HG02852 (cell line): ENCODE measurements at regions not wholly inside any gene's neighbourhood (a gene's known extent, or its start where the extent isn't known, plus 50 kb on each side); places are given as distances from the start of the nearest gene placed in this dataset.

Experiments
- ATAC-seq: cut with Tn5 transposase; IDR thresholded peaks from one replicate; pipeline ENCODE4 v1.9.1; 2021; ENCODE audit warnings: mild to moderate bottlenecking, moderate library complexity; ENCODE audit not compliant: unreplicated experiment

DNA sequence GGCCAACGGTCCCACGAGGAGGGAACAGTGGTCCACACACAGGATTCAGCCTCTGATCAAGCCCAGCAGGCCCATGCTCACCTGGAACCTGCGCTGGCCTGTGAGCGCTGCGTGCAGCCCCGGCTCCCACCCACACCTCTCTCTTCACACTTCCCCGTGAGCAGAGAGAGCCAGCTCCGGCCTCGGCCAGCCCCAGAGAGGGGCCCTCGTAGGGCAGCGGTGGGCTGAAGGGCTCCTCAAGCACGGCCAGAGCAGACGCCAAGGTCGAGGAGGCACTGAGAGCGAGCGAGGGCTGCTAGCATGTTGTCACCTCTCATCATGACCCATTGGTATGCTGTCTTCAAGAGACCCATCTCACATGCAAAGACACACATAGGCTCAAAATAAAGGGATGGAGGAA lies 83.0 kb upstream of the FMR1 start:
- ATAC-seq: no peak

DNA sequence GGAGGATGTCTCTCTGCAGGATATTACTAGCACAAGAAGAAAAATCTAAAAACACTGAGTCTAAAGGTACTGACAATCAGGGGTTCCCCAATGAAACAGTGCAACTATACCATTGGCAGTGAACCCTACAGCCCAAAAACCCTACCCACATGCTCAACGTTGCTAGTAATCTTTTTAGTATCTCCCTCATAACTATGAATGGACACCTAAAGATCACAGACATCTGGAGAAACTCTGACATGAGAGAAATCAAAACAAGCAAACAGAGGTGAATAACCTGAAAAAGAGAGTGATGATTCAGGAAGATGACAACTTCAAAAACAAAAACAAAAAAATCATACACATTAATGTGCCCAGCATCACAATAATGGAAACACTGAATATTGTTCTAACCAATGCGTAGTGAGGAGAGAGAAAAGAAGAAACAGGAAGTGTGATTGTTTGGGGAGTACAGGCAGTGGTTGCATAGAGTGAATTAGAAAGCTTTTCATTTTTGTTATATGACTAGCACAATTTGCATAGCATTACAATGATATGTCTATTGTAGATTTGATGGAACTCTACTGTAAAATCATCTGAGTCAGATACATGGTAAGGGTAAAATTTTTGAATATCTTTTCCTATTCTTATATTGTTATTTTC lies 78.9 kb upstream of the FMR1 start:
- ATAC-seq: peak; percentile 90

DNA sequence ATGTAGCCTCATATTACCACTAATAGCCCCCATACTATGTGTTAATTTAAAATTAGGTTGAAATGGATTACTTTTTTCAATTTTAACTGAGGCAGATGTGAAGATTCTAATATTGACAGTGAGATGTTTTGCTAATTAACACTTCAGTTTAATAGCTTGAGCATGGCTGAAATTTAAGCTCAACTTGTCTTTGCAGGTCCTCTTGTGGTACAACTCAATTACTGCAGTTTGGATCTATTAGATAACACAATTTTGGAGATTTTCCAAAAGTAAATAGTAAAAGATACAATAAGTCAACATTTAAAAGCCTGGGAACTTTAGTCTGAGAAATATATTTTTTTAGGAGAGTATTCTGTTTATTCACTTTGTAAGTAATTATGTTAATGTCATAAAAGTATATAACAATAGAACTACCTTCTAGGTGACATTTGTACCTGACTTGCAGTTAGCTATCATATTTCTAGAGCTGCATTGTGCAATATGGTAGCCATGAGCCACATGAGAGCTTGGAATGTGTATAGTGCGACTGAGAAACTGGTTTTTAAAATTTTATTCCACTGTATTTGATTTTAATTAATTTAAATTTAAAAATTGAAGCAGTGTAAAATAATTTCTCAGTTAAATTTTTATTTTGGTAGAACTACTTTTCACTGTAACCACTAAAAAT lies 73.1 kb upstream of the FMR1 start:
- no peak for ATAC-seq

DNA sequence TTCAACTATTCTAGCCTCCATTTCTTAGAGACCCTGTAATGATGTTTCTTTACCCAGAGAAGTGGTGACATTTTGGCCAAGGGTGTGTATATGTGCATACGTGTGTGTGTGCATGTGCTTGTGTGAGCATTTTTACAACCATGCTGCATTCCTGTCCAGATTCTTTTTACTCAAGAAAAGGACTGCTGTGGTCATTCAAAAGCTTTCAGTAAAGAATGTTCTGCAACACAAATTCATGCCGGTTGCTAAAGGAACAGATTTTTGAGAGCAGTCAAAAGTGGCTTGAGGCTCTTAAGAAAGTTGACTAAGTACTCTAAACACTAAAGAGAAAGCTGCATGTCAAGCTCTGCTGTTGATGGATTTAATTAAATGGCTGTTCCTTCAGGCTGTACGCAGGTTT lies 65.0 kb upstream of the FMR1 start:
- no peak for ATAC-seq

DNA sequence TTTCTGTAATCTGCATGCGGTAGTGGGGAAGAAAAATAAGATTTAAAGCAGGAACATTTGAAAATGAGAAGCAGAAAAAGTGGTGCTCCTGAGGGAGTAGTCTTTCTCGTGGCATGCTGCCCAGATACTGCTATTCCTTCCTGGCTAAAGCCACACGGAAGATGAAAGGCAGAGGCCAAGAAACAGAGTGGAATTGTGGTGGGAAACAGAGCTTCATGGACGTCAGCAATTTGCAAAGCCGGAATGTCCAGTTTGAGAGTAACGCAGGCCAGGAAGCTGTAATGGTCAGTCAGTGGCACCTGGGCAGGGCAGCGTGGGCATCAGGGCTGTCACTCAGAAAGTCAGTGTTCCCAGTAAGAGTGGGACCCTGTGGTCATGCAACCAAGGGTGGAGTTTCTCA lies 63.7 kb upstream of the FMR1 start:
- ATAC-seq: no peak

DNA sequence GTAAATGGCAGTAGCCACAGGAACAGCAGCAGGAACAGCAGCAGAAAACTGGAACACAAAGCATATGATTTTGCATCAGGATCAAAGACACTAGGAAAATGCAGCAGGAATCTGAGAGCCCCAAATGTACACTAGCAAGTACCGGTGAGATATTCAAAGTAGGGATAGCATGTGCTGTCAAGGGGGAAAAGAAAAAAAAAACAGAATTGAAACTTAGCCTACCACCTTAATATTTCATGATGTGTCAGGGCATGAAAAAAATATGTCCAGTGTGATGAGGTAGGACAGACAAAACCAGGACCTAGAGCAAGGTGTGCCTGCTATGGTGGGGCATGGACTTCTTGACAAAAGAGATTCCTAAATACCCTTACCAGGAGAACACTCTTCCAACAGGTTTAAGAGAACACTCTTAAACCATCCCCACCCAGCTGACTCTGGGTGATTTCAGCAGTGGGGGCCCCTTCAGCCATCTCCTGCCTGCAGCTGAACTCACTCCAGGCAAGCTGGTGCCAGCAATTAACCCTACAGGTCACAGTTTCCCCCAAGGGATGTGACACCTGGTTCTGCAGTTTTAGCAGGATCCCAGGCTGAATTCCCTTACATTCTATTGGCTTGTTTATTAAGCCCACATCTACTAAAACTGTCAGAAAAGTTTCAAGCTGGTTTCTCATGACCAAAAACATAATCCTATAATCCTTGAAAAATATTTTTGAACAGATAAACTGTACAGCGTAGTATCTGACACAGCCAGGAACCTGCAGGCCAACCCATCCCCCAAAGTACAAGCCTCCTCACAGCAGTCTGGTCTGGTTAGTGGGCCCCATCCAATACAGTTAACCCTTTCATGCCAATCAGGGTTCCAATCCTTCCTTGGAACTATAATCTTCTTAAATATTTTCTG lies 62.9 kb upstream of the FMR1 start:
- ATAC-seq: no peak

DNA sequence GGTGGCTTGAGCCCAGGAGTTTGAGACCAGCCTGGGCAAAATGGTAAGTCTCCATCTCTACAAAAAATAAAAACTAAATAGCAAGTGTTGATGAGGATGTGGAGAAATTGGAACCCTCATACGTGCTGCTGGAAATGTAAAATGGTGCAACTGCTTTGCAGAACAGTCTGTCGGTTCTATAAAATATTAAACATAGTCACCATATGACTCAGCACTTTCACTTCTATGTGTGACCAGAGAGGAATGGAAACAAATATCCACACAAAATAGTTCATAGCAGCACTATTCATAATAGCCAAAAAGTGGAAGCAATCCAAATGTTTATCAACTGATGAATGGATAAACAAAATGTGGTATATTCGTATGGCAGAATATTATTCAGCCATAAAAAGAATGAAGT lies 60.8 kb upstream of the FMR1 start:
- ATAC-seq: no peak

DNA sequence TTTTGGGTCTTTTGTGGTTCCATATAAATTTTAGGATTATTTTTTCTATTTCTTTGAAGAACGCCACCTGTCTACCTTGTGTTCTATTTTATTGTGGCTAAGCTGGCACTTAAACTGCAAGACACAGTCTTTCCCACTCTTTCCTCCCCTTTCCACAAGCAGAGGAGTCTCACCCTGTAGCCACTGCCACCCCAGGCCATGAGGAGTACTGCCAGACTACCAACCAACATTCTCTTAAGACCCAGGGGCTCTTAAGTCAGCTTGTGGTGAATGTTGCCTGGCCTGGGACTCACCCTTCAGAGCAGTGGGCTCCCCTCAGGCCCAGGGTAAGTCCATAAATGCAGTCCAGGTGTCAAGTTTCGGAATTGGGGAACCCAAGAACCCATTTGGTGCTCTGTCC lies 58.0 kb upstream of the FMR1 start:
- no peak for ATAC-seq

DNA sequence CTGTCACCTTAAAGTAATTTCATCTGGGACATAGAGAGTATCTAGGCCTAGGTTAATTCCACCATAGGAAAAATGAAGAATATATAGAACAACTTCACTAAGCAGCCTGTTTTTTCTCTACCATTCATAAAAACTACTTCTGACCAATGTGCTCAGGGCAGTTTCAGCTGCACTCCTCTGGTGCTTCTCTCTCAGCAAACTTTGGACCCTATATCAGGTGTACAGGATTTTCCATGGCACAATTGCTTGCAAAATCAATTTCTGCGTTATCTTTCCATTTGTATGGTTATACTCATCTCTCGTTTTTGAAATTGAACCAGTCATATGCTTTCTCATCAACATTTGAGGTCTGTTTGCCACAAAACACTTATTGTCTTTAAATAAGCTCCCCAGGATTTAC lies 52.1 kb upstream of the FMR1 start:
- ATAC-seq: no peak
